Transverse colon (tissue), 4 donors: ENCODE measurements at regions not wholly inside any gene's neighbourhood (a gene's known extent, or its start where the extent isn't known, plus 50 kb on each side); places are given as distances from the start of the nearest gene placed in this dataset.

Experiments
- DNase-seq: peaks from one replicate; pipeline ENCODE4 v3.0.0-alpha.2; 2019
- H3K27ac ChIP-seq, 4 donors: fragments of 200-600 bp; sonication (generic); 2 replicates each; pipeline ENCODE4 v1.5.1; 2016 to 2018; ENCODE audit warnings: inconsistent platforms in 4 of 4
- H3K27me3 ChIP-seq: fragments of 200-600 bp; sonication (generic); 2 replicates; pipeline ENCODE4 v1.5.1; 2017; ENCODE audit warnings: inconsistent platforms
- H3K36me3 ChIP-seq, 4 donors: fragments of 200-600 bp; sonication (generic); 2 replicates each; pipeline ENCODE4 v1.5.1; 2017 to 2019; ENCODE audit warnings: inconsistent platforms in 4 of 4
- H3K4me1 ChIP-seq, 4 donors: fragments of 200-600 bp; sonication (generic); 2 replicates each; pipeline ENCODE4 v1.5.1; 2017 to 2020; ENCODE audit warnings: inconsistent platforms in 4 of 4
- H3K4me3 ChIP-seq, 4 donors: fragments of 200-600 bp; sonication (generic); 1 replicate in 1 of 4; 2 replicates in 3 of 4; pipeline versions ENCODE4 v1.5.1 to v1.6.1; 2017 to 2019; ENCODE audit warnings: inconsistent platforms in 4 of 4
- H3K9me3 ChIP-seq, 2 donors: fragments of 200-600 bp; sonication (generic); 2 replicates each; pipeline ENCODE4 v1.5.1; 2017 to 2019; ENCODE audit warnings: inconsistent platforms in 2 of 2
- EP300 ChIP-seq: sonication (generic); formaldehyde crosslinking; IDR thresholded peaks from one replicate; pipeline ENCODE4 v1.6.1; 2017; ENCODE audit warnings: antibody characterized with exemption, low read depth
- POLR2A ChIP-seq: fragments of 450-650 bp; IDR thresholded peaks from one replicate; pipeline ENCODE4 v1.6.1; 2016; ENCODE audit warnings: antibody characterized with exemption, mild to moderate bottlenecking, moderate library complexity
- POLR2AphosphoS5 ChIP-seq, 3 donors: sonication (generic); formaldehyde crosslinking; IDR thresholded peaks; one replicate each; pipeline ENCODE4 v1.6.1; 2016; ENCODE audit warnings: antibody characterized with exemption in 3 of 3
- WGBS, 2 donors: methylation state at CpG; one replicate each; pipeline ENCODE4 v1.1.5; 2018; ENCODE audit warnings: low coverage in 1 of 2; 5-methylcytosine and 5-hydroxymethylcytosine counted together
- in situ Hi-C, 4 donors: fragments of 200-750 bp; cut with MboI; loops; one replicate each; pipeline versions ENCODE4 v1.15.0 to v1.15.1; 2017; ENCODE audit warnings: low sequenced_read_pairs in 3 of 4, low pct_ligation_motif_present in 1 of 4, low pct_unique_long_range_greater_than_20kb in 1 of 4
- intact Hi-C: fragments of 100-400 bp; cut with DNase I; formaldehyde crosslinking; loops from one replicate; pipeline ENCODE4 v1.15.1; 2023; ENCODE audit warnings: low total_unique reads
- TF ChIP-seq, protein P1 (sequence below), 5 experiments: fragments of 200-600 bp in 3 of 5; fragments of 450-650 bp in 2 of 5; sonication (generic) in 3 of 5; IDR thresholded peaks; 1 replicate in 2 of 5; 2 replicates in 3 of 5; pipeline ENCODE4 v1.5.1; 2016 to 2017; ENCODE audit warnings: antibody characterized with exemption in 5 of 5, inconsistent platforms in 3 of 5, mild to moderate bottlenecking in 2 of 5, moderate library complexity in 1 of 5

- DNase-seq, result no peak
- no peaks in the 10 kb centered on the region for H3K9me3 ChIP-seq
- H3K27me3 ChIP-seq, result no peaks in the 10 kb centered on the region
- no peak overlapping the region for H3K27ac ChIP-seq
- in situ Hi-C loops (no loop called here), intact Hi-C loops (no loop called here)
- no peaks in the 10 kb centered on the region for H3K4me1 ChIP-seq
- TF ChIP-seq POLR2A (no peak), POLR2AphosphoS5 (IDR thresholded peaks at IDR 0.05) (no peak), EP300 (no peak)
- TF ChIP-seq, protein P1, sequence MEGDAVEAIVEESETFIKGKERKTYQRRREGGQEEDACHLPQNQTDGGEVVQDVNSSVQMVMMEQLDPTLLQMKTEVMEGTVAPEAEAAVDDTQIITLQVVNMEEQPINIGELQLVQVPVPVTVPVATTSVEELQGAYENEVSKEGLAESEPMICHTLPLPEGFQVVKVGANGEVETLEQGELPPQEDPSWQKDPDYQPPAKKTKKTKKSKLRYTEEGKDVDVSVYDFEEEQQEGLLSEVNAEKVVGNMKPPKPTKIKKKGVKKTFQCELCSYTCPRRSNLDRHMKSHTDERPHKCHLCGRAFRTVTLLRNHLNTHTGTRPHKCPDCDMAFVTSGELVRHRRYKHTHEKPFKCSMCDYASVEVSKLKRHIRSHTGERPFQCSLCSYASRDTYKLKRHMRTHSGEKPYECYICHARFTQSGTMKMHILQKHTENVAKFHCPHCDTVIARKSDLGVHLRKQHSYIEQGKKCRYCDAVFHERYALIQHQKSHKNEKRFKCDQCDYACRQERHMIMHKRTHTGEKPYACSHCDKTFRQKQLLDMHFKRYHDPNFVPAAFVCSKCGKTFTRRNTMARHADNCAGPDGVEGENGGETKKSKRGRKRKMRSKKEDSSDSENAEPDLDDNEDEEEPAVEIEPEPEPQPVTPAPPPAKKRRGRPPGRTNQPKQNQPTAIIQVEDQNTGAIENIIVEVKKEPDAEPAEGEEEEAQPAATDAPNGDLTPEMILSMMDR (IDR thresholded peaks at IDR 0.05), result no peak
- no peak overlapping the region for H3K4me3 ChIP-seq
- H3K36me3 ChIP-seq, result no peaks in the 10 kb centered on the region
- WGBS, 2 donors, result 83 to 87% methylated on average over 1 of the region's 1 CpG
Observed at GRCh38 chr7:81430761-81431160, 339.1 kb downstream of the HGF start.

DNA sequence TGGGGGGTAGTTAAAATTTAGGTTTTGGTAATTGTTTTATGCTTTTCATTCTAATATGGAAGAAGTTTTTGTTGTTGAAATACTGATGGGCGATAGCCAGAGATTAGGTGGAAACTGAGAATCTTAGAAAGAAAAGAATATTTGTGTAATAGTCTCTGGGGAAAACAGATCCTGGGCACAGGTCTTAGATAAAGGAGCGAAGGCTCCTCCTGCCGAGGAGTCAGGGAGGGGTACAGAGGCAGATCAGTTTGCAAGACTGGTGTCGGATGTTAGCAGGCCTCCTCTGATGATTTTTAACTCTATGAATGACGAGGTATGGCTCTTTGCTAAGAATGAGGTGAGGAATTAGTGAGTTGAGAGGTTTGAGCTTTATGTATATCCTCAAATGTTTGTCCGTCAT is 339.7 kb downstream of the HGF start:
- WGBS, 2 donors, result 80 to 95% methylated on average over 6 of the region's 6 CpGs
- H3K9me3 ChIP-seq, result no peaks in the 10 kb centered on the region
- in situ Hi-C loops, result no loop called here
- no peaks in the 10 kb centered on the region for H3K4me1 ChIP-seq
- DNase-seq, result no peak
- TF ChIP-seq POLR2AphosphoS5 (IDR thresholded peaks at IDR 0.05) (no peak), POLR2A (no peak), EP300 (no peak)
- TF ChIP-seq, protein P1 (IDR thresholded peaks at IDR 0.05), result no peak
- H3K27ac ChIP-seq, result no peak overlapping the region
- H3K4me3 ChIP-seq, result no peak overlapping the region
- intact Hi-C loops, result no loop called here
- H3K27me3 ChIP-seq, result no peaks in the 10 kb centered on the region
- H3K36me3 ChIP-seq, result no peaks in the 10 kb centered on the region

GRCh38 chr7:81427461-81427860 is 342.4 kb downstream of the HGF start:
- DNase-seq, result no peak
- TF ChIP-seq POLR2A, result no peak
- TF ChIP-seq, protein P1 (IDR thresholded peaks at IDR 0.05), result no peak
- TF ChIP-seq EP300, result no peak
- no peak for TF ChIP-seq POLR2AphosphoS5 (IDR thresholded peaks at IDR 0.05)
- Histone ChIP-seq H3K36me3 (no peaks in the 10 kb centered on the region), H3K27ac (no peak overlapping the region), H3K27me3 (no peaks in the 10 kb centered on the region), H3K9me3 (no peaks in the 10 kb centered on the region), H3K4me1 (no peaks in the 10 kb centered on the region), H3K4me3 (no peak overlapping the region)
- intact Hi-C loops, result no loop called here
- 58 to 70% methylated on average over 2 of the region's 2 CpGs for WGBS, 2 donors
- in situ Hi-C loops, result no loop called here

DNA sequence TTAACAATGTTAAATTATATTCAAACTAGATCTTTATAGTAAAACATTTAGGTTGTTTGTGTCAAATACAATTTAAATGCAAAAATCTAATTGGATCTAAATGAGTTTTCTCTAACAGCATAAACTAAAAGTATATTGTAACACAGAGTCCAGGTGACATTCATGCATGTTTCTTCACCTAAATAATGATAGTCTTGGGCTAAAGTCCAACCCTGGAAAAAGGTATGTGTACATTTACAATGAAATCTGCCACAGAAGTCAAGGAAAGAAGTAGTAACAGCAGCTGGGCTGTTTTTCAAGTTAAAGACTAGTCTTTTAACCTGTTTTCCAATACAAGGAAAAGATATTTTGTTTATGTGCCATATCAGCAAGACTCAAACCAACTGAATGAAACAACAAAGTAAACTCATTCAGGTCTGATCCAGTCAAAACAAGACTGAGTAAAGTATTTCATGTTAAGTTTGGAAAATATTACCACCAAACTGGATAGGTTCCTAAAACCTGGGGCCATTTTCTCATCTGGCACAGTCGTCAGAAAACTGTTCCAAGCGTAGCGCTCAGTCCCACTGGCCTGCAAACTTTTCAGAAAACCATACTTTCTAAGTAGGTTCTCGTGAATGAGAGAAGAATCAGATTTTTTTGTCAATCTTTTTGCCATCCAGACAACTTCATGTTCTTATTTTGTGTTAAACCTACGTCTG is 349.2 kb downstream of the HGF start:
- no peak for DNase-seq
- 86 to 89% methylated on average over 5 of the region's 5 CpGs for WGBS, 2 donors
- H3K9me3 ChIP-seq, result no peaks in the 10 kb centered on the region
- no peak overlapping the region for H3K4me3 ChIP-seq
- in situ Hi-C loops (no loop called here), intact Hi-C loops (loop anchor here (5.0 kb wide), 1 partner anchor 793 kb away; no protein-coding TSS in a partner anchor)
- H3K36me3 ChIP-seq, result no peaks in the 10 kb centered on the region
- no peaks in the 10 kb centered on the region for H3K27me3 ChIP-seq
- H3K4me1 ChIP-seq, result peaks cover 0 to 3% (median 0%) of the 10 kb centered on the region in 4 donors
- no peak for TF ChIP-seq POLR2A
- no peak for TF ChIP-seq POLR2AphosphoS5 (IDR thresholded peaks at IDR 0.05)
- TF ChIP-seq, protein P1 (IDR thresholded peaks at IDR 0.05), result no peak
- no peak for TF ChIP-seq EP300
- H3K27ac ChIP-seq, result no peak overlapping the region
